ENCODE measurements at regions not wholly inside any gene's neighbourhood (a gene's known extent, or its start where the extent isn't known, plus 50 kb on each side); places are given as distances from the start of the nearest gene placed in this dataset.

DNA sequence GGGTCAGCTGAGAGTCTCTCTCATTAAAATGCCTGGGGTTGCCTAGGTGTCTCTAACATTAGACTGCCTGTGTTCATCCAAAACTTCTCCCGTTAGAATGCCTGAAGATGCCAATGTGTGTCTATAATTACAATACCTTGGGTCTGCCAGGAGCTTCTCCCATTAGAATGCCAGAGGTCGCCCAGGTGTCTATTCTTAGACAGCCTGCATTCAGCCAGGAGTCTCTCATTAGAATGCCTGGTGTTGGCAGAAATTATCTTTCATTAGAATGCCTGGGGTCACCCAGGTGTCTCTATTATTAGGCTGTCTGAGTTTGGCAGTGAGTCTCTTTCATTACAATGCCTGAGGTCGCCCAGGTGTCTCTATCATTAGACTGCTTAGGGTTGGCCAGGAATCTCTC lies 1560.2 kb downstream of the UQCRFS1 start:
- TF ChIP-seq, protein P1, sequence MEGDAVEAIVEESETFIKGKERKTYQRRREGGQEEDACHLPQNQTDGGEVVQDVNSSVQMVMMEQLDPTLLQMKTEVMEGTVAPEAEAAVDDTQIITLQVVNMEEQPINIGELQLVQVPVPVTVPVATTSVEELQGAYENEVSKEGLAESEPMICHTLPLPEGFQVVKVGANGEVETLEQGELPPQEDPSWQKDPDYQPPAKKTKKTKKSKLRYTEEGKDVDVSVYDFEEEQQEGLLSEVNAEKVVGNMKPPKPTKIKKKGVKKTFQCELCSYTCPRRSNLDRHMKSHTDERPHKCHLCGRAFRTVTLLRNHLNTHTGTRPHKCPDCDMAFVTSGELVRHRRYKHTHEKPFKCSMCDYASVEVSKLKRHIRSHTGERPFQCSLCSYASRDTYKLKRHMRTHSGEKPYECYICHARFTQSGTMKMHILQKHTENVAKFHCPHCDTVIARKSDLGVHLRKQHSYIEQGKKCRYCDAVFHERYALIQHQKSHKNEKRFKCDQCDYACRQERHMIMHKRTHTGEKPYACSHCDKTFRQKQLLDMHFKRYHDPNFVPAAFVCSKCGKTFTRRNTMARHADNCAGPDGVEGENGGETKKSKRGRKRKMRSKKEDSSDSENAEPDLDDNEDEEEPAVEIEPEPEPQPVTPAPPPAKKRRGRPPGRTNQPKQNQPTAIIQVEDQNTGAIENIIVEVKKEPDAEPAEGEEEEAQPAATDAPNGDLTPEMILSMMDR (conservative IDR thresholded peaks at IDR 0.05; ENCODE audit: low read length), result no peak
- no peak for TF ChIP-seq EZH2phosphoT487 (IDR thresholded peaks at IDR 0.05; ENCODE audit: borderline replicate concordance)

Data from Loucy (cell line).